ENCODE measurements at regions not wholly inside any gene's neighbourhood (a gene's known extent, or its start where the extent isn't known, plus 50 kb on each side); places are given as distances from the start of the nearest gene placed in this dataset.

DNA sequence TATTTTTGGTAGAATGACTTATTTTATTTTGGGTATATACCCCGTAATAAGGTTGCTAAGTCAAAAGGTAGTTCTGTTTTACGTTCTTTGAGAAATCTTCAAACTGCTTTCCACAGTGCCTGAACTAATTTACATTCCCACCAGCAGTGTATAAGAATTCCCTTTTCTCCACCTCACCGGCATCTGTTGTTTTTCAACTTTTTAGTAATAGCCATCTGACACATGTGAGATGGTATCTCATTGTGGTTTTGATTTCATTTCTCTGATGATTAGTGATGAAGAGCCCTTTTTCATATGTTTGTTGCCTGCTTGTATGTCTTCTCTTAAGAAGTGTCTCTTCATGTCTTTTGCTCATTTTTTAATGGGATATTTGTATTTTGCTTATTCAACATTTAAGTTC, 215.2 kb upstream of the TFPI start:
- ATAC-seq (no peak), DNase-seq (ENCODE audit: low spot score) (no peak)
- Histone ChIP-seq H3K27ac (ENCODE audit: low read depth) (no peak overlapping the region), H3K4me3 (no peak overlapping the region), H3K36me3 (ENCODE audit: insufficient read depth) (no peaks in the 10 kb centered on the region), H3K4me1 (ENCODE audit: insufficient read depth) (no peaks in the 10 kb centered on the region), H3K27me3 (ENCODE audit: insufficient read depth) (no peaks in the 10 kb centered on the region), H2AFZ (no peak overlapping the region), H3K79me2 (replicated peaks; ENCODE audit: insufficient read depth) (no peaks in the 10 kb centered on the region), H3F3A (replicated peaks; ENCODE audit: low read depth) (no peaks in the 10 kb centered on the region), H3K4me2 (no peak overlapping the region), H4K20me1 (replicated peaks; ENCODE audit: insufficient read depth) (no peaks in the 10 kb centered on the region), H3K9me2 (ENCODE audit: insufficient read depth) (no peaks in the 10 kb centered on the region)
- Mint-ChIP-seq H3K4me3 (no peak overlapping the region), H3K4me1 (no peaks in the 10 kb centered on the region), H3K27me3 (ENCODE audit: insufficient read depth, low read depth, poor library complexity) (peaks cover 7% of the 10 kb centered on the region), H3K27ac (no peak overlapping the region), H3K9me3 (no peaks in the 10 kb centered on the region), H3K36me3 (ENCODE audit: low read depth) (peaks cover 3% of the 10 kb centered on the region; the same call in 1 of the 3 replicates)
- TF ChIP-seq CREB1 (CRISPR knock-in tag; IDR thresholded peaks at IDR 0.05; ENCODE audit: low read depth) (no peak), REST (IDR thresholded peaks at IDR 0.05; ENCODE audit: unreplicated experiment) (no peak), POLR2AphosphoS5 (IDR thresholded peaks at IDR 0.05; ENCODE audit: low read depth) (no peak), JUNB (IDR thresholded peaks at IDR 0.05; ENCODE audit: unreplicated experiment) (no peak), STAT1 (IDR thresholded peaks at IDR 0.05; ENCODE audit: unreplicated experiment) (no peak), ZNF114 (CRISPR knock-in tag; IDR thresholded peaks at IDR 0.05) (no peak), EZH2phosphoT487 (IDR thresholded peaks at IDR 0.05; ENCODE audit: unreplicated experiment) (no peak), ZNF462 (CRISPR knock-in tag; IDR thresholded peaks at IDR 0.05) (no peak), ZNF331 (CRISPR knock-in tag; IDR thresholded peaks at IDR 0.05; ENCODE audit: low read depth) (no peak), EZH2 (IDR thresholded peaks at IDR 0.05; ENCODE audit: low read depth, unreplicated experiment) (no peak), CTCF (conservative IDR thresholded peaks at IDR 0.05; ENCODE audit: low read depth in 2 of 2) (no peak), NANOG (IDR thresholded peaks at IDR 0.05; ENCODE audit: borderline replicate concordance) (no peak)
- TF ChIP-seq, protein P1, sequence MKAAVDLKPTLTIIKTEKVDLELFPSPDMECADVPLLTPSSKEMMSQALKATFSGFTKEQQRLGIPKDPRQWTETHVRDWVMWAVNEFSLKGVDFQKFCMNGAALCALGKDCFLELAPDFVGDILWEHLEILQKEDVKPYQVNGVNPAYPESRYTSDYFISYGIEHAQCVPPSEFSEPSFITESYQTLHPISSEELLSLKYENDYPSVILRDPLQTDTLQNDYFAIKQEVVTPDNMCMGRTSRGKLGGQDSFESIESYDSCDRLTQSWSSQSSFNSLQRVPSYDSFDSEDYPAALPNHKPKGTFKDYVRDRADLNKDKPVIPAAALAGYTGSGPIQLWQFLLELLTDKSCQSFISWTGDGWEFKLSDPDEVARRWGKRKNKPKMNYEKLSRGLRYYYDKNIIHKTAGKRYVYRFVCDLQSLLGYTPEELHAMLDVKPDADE (IDR thresholded peaks at IDR 0.05), result no peak
